SK-N-SH (cell line): ENCODE measurements at regions not wholly inside any gene's neighbourhood (a gene's known extent, or its start where the extent isn't known, plus 50 kb on each side); places are given as distances from the start of the nearest gene placed in this dataset.

ENCODE experiments used
- CTCF ChIA-PET: fragments of 300-600, 350-600 bp; formaldehyde crosslinking; extraction: SDS; loops from one replicate; lab custom pipeline; 2021; lab: Yijun Ruan, JAX
- POLR2A ChIA-PET: fragments of 350-600 bp; sonication (Branson Sonifier 250); formaldehyde crosslinking; extraction: SDS; loops from one replicate; lab custom pipeline; 2020; ENCODE audit warnings: antibody characterized with exemption, inconsistent platforms; lab: Yijun Ruan, JAX
- DNase-seq: peaks from one replicate; pipeline ENCODE4 v3.0.0; 2012
- H2AFZ ChIP-seq: fragments of 200-600 bp; sonication (generic); 2 replicates; pipeline ENCODE4 v1.8.1; 2016; ENCODE audit warnings: antibody characterized with exemption, mild to moderate bottlenecking, low read depth
- H3F3A ChIP-seq: fragments of 200-600 bp; sonication (generic); replicated peaks from 2 replicates; pipeline ENCODE3; 2016; ENCODE audit warnings: antibody characterized with exemption, mild to moderate bottlenecking; ENCODE audit not compliant: insufficient read depth
- H3K27ac ChIP-seq, 2 experiments: fragments of 200-500 bp in 1 of 2; fragments of 200-600 bp in 1 of 2; sonication (Bioruptor generic) in 1 of 2; sonication (generic), shearing (Covaris generic) in 1 of 2; 2 replicates each; pipeline versions ENCODE4 v1.5.1 to v1.6.1; 2014 to 2016; ENCODE audit warnings: low read depth in 2 of 2, inconsistent platforms in 1 of 2, low read length in 1 of 2, mild to moderate bottlenecking in 1 of 2, mixed read lengths in 1 of 2
- H3K27me3 ChIP-seq: fragments of 200-600 bp; sonication (generic), shearing (Covaris generic); 2 replicates; pipeline ENCODE4 v1.6.1; 2016; ENCODE audit warnings: mixed run types; ENCODE audit not compliant: insufficient read depth
- H3K36me3 ChIP-seq, 2 experiments: fragments of 200-500 bp in 1 of 2; fragments of 200-600 bp in 1 of 2; sonication (Bioruptor generic) in 1 of 2; sonication (generic) in 1 of 2; replicated peaks in 1 of 2; 2 replicates each; pipeline versions ENCODE3 to v1.5.1; 2014 to 2016; ENCODE audit warnings: low read length in 1 of 2, mild to moderate bottlenecking in 1 of 2; ENCODE audit not compliant: insufficient read depth in 2 of 2, control insufficient read depth in 1 of 2
- H3K4me1 ChIP-seq, 2 experiments: fragments of 200-500 bp in 1 of 2; fragments of 200-600 bp in 1 of 2; sonication (Bioruptor generic) in 1 of 2; sonication (generic), shearing (Covaris generic) in 1 of 2; 2 replicates each; pipeline versions ENCODE4 v1.5.1 to v1.6.1; 2014 to 2016; ENCODE audit warnings: low read depth in 1 of 2, low read length in 1 of 2, mixed run types in 1 of 2; ENCODE audit not compliant: insufficient read depth in 2 of 2, control insufficient read depth in 1 of 2
- H3K4me2 ChIP-seq: fragments of 200-600 bp; sonication (generic), shearing (Covaris generic); 2 replicates; pipeline ENCODE4 v1.6.1; 2017; ENCODE audit warnings: mixed run types
- H3K4me3 ChIP-seq, 2 experiments: fragments of 200-500 bp in 1 of 2; fragments of 200-600 bp in 1 of 2; sonication (Bioruptor generic) in 1 of 2; sonication (generic), shearing (Covaris generic) in 1 of 2; 2 replicates each; pipeline versions ENCODE4 v1.5.1 to v1.8.1; 2014 to 2016; ENCODE audit warnings: low read depth in 2 of 2, inconsistent platforms in 1 of 2, low read length in 1 of 2, mild to moderate bottlenecking in 1 of 2, mixed read lengths in 1 of 2, moderate library complexity in 1 of 2
- H3K79me2 ChIP-seq: fragments of 200-600 bp; sonication (generic); 2 replicates; pipeline ENCODE4 v1.8.1; 2017; ENCODE audit warnings: mild to moderate bottlenecking; ENCODE audit not compliant: insufficient read depth
- H3K9ac ChIP-seq: fragments of 200-600 bp; sonication (generic); 2 replicates; pipeline ENCODE4 v1.6.1; 2017; ENCODE audit warnings: mixed run types
- H3K9me2 ChIP-seq: fragments of 200-600 bp; sonication (generic); 2 replicates; pipeline ENCODE4 v1.6.1; 2017; ENCODE audit warnings: mixed run types
- H3K9me3 ChIP-seq: fragments of 200-600 bp; sonication (generic); 2 replicates; pipeline ENCODE4 v1.6.1; 2017; ENCODE audit warnings: mixed run types, mild to moderate bottlenecking, moderate library complexity
- H4K20me1 ChIP-seq: fragments of 200-600 bp; sonication (generic); 2 replicates; pipeline ENCODE4 v1.6.1; 2017; ENCODE audit warnings: mild to moderate bottlenecking, mixed run types; ENCODE audit not compliant: insufficient read depth
- ELF1 ChIP-seq: IDR thresholded peaks from 2 replicates; pipeline ENCODE4 v1.4.0; 2012
- EP300 ChIP-seq, 2 experiments: IDR thresholded peaks; 2 replicates each; pipeline versions ENCODE4 v1.4.0 to v1.6.1; 2012; ENCODE audit warnings: borderline replicate concordance in 1 of 2, low read depth in 1 of 2, low read length in 1 of 2
- FOSL2 ChIP-seq: IDR thresholded peaks from 2 replicates; pipeline ENCODE4 v1.4.0; 2012; ENCODE audit warnings: low read depth, mild to moderate bottlenecking, moderate library complexity, borderline replicate concordance
- JUND ChIP-seq: IDR thresholded peaks from 2 replicates; pipeline ENCODE4 v1.4.0; 2012
- NFIC ChIP-seq: IDR thresholded peaks from 2 replicates; pipeline ENCODE4 v1.4.0; 2012; ENCODE audit warnings: borderline replicate concordance
- NRF1 ChIP-seq: IDR thresholded peaks from 2 replicates; pipeline ENCODE4 v1.6.1; 2012; ENCODE audit warnings: low read depth, mild to moderate bottlenecking, low read length
- POLR2AphosphoS5 ChIP-seq: IDR thresholded peaks from 2 replicates; pipeline ENCODE4 v1.6.1; 2012; ENCODE audit warnings: low read depth, low read length
- RAD21 ChIP-seq: IDR thresholded peaks from 2 replicates; pipeline ENCODE4 v1.6.1; 2012; ENCODE audit warnings: mild to moderate bottlenecking, low read length
- REST ChIP-seq: IDR thresholded peaks from 2 replicates; pipeline ENCODE4 v1.6.1; 2012; ENCODE audit warnings: mild to moderate bottlenecking, low read depth, low read length, moderate library complexity
- SIN3A ChIP-seq: IDR thresholded peaks from 2 replicates; pipeline ENCODE4 v1.6.1; 2012; ENCODE audit warnings: low read depth, mild to moderate bottlenecking, low read length, moderate library complexity, borderline replicate concordance
- TAF1 ChIP-seq: IDR thresholded peaks from 2 replicates; pipeline ENCODE4 v1.6.1; 2012; ENCODE audit warnings: low read depth, mild to moderate bottlenecking, low read length, moderate library complexity, borderline replicate concordance
- TCF12 ChIP-seq: IDR thresholded peaks from 2 replicates; pipeline ENCODE4 v1.4.0; 2012
- USF1 ChIP-seq: IDR thresholded peaks from 2 replicates; pipeline ENCODE4 v1.4.0; 2012; ENCODE audit warnings: low read depth, borderline replicate concordance
- YY1 ChIP-seq: IDR thresholded peaks from 2 replicates; pipeline ENCODE4 v1.4.0; 2012; ENCODE audit warnings: low read depth, mild to moderate bottlenecking
- ZBTB33 ChIP-seq: IDR thresholded peaks from 2 replicates; pipeline ENCODE4 v1.4.0; 2012; ENCODE audit warnings: low read depth, borderline replicate concordance
- WGBS: methylation state at CpG from one replicate; pipeline ENCODE4 v1.1.6; 2017; ENCODE audit warnings: low lambda C conversion rate; 5-methylcytosine and 5-hydroxymethylcytosine counted together

GRCh38 chr15:96561593-96561992 is 231.1 kb downstream of the NR2F2 start:
- DNase-seq: no peak
- Histone ChIP-seq H3K9me2 (no peaks in the 10 kb centered on the region), H3K4me1 (no peaks in the 10 kb centered on the region), H4K20me1 (no peaks in the 10 kb centered on the region), H3K4me3 (no peak overlapping the region), H3K36me3 (no peaks in the 10 kb centered on the region), H3K27ac (no peak overlapping the region), H3K4me2 (no peak overlapping the region), H3F3A (no peaks in the 10 kb centered on the region)
- WGBS: 17% methylated on average over 2 of the region's 2 CpGs
- POLR2A ChIA-PET: no interaction called here
- no peak for TF ChIP-seq EP300 (IDR thresholded peaks at IDR 0.05; ENCODE audit: borderline replicate concordance in 1 of 2, low read depth in 1 of 2, low read length in 1 of 2)
- no peak for TF ChIP-seq RAD21
- TF ChIP-seq SIN3A: no peak
- TF ChIP-seq NFIC: no peak
- no peak for TF ChIP-seq REST
- no peak for TF ChIP-seq POLR2AphosphoS5
- no peak for TF ChIP-seq NRF1
- TF ChIP-seq TCF12: no peak
- TF ChIP-seq TAF1: no peak
- TF ChIP-seq ELF1: no peak
- TF ChIP-seq JUND: no peak
- no peak for TF ChIP-seq ZBTB33
- no peak for TF ChIP-seq YY1
- TF ChIP-seq USF1: no peak
- TF ChIP-seq FOSL2: no peak
- TF ChIP-seq, all 33 proteins: peak for 0
- H3K27me3 ChIP-seq: no peaks in the 10 kb centered on the region
- H3K79me2 ChIP-seq: no peaks in the 10 kb centered on the region
- CTCF ChIA-PET: no interaction called here
- no peaks in the 10 kb centered on the region for H3K9me3 ChIP-seq
- H3K9ac ChIP-seq: no peak overlapping the region
- no peak overlapping the region for H2AFZ ChIP-seq
